ENCODE measurements at regions not wholly inside any gene's neighbourhood (a gene's known extent, or its start where the extent isn't known, plus 50 kb on each side); places are given as distances from the start of the nearest gene placed in this dataset.

DNA sequence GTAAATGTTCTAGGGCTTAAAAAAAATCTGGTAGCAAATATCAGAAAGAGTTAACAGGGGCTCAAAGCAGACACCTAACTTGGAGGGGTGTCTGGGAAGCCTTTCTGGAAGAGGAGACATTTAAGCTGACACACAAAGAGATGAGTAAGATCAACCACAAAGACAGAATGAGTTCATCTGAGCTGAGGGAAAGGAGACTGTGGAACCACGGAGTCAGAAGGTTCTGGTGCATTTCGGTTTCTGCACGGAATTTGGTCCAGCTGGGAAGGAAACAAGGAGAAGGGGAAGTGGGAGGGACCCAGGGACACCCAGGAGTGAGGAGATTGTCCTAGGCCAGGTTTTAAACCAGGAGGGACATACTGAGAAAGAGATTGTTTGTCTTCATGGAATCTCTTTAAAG lies 161.1 kb downstream of the PHETA1 start:
- in situ Hi-C loops (cut with MboI; ENCODE audit: low pct_unique_long_range_greater_than_20kb, low sequenced_read_pairs, unreplicated experiment): no loop called here
- TF ChIP-seq, protein P1, sequence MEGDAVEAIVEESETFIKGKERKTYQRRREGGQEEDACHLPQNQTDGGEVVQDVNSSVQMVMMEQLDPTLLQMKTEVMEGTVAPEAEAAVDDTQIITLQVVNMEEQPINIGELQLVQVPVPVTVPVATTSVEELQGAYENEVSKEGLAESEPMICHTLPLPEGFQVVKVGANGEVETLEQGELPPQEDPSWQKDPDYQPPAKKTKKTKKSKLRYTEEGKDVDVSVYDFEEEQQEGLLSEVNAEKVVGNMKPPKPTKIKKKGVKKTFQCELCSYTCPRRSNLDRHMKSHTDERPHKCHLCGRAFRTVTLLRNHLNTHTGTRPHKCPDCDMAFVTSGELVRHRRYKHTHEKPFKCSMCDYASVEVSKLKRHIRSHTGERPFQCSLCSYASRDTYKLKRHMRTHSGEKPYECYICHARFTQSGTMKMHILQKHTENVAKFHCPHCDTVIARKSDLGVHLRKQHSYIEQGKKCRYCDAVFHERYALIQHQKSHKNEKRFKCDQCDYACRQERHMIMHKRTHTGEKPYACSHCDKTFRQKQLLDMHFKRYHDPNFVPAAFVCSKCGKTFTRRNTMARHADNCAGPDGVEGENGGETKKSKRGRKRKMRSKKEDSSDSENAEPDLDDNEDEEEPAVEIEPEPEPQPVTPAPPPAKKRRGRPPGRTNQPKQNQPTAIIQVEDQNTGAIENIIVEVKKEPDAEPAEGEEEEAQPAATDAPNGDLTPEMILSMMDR (IDR thresholded peaks at IDR 0.05; ENCODE audit: extremely low read depth, insufficient read depth, missing control alignments): no peak
- no peak for DNase-seq (ENCODE audit: low spot score)

DNA sequence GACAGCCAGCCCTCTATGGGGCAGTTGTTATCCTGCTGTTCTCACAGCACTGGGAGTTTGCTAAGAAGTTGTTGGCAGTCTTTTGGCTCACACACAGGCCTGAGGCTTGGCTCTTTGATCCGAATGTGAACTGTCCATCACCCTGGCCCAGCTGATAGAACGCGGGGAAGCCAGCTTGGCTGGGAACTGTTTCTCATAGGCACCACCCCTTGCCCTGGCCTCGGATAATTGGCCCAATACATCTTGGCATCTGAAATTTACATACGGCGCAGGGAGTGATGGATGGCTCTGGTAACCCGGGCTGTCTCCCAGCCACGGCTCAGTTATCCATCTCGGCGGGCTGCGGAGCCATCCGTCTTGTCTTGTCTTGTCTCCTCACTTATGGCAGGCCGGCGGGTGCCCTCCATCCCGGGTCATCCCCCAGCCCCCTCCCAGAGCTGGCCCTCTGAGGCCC lies 164.1 kb downstream of the PHETA1 start:
- in situ Hi-C loops (cut with MboI; ENCODE audit: low pct_unique_long_range_greater_than_20kb, low sequenced_read_pairs, unreplicated experiment): no loop called here
- TF ChIP-seq, protein P1 (IDR thresholded peaks at IDR 0.05; ENCODE audit: extremely low read depth, insufficient read depth, missing control alignments): no peak
- DNase-seq (ENCODE audit: low spot score): no peak

DNA sequence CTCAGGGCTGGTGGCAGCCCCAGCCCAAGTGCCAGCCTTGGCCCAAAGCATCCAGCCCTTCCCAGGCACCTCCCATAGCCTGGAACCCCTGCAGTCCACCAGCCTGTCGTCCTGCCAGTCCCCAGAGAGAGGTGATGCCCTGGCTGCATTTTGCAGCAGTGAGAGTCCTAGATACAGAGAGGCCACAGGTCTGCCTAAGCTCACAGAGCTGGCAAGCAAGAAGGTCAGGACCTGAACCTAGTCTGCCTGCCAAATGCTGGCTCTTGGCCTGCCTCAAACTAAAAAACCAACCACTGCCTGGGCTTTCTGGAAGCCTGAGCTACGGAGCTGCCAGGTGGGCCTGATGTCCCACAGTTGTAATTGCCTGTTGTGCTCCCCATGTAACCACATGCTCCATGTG lies 164.9 kb downstream of the PHETA1 start:
- no peak for DNase-seq (ENCODE audit: low spot score)
- TF ChIP-seq, protein P1 (IDR thresholded peaks at IDR 0.05; ENCODE audit: extremely low read depth, insufficient read depth, missing control alignments): no peak
- in situ Hi-C loops (cut with MboI; ENCODE audit: low pct_unique_long_range_greater_than_20kb, low sequenced_read_pairs, unreplicated experiment): no loop called here

DNA sequence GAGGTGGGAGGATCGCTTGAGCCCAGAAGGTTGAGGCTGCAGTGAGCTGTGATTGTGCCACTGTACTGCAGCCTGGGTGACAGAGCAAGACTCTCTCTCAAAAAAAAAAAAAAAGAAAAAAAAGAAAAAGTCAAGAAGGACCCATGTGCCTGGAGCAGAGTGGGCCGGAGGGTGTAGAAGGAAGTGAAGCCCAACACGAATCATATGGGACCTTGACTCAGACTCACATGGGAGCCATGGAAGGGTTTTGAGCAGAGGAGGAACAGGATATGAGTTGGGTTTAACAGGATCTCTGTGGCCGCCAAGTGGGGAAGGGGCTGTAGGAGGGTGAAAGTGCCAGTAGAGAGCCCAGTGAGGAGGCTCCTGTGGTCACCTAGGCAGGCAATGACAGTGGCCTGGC lies 165.4 kb downstream of the PHETA1 start:
- in situ Hi-C loops (cut with MboI; ENCODE audit: low pct_unique_long_range_greater_than_20kb, low sequenced_read_pairs, unreplicated experiment): no loop called here
- no peak for DNase-seq (ENCODE audit: low spot score)
- TF ChIP-seq, protein P1 (IDR thresholded peaks at IDR 0.05; ENCODE audit: extremely low read depth, insufficient read depth, missing control alignments): no peak

DNA sequence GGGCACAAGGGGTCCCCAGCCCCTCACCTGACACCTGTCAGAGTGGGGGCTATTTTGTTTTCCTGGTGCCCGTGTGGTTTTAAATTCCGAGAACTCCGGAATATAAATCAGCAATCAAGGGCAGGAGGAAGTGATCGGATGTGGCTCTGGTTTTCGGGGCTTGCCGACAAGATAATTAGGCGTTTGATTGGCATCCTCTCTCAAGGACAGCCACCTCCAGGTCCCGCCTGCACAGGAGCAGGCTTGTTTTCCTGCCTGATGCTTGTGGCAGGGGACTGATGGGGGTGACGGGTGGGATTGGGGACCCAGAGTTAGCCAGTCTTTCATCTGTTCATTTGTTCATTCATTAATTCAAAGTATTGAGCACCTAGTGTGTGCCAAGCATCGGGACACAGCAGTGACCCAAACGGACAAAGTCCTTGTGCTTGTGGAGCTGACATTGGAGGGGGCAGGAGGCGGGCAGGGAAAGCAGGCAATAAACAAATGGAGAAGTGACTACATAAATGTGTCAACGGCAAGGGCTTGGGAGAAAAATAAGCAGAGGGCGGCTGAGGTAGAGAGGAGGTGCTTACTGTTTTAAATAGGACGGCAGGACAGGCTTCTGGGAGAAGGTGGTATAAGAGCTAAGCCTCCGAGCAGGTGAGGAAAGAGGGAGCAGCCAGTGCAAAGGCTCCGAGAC lies 166.5 kb downstream of the PHETA1 start:
- in situ Hi-C loops (cut with MboI; ENCODE audit: low pct_unique_long_range_greater_than_20kb, low sequenced_read_pairs, unreplicated experiment): no loop called here
- TF ChIP-seq, protein P1 (IDR thresholded peaks at IDR 0.05; ENCODE audit: extremely low read depth, insufficient read depth, missing control alignments): no peak
- no peak for DNase-seq (ENCODE audit: low spot score)

DNA sequence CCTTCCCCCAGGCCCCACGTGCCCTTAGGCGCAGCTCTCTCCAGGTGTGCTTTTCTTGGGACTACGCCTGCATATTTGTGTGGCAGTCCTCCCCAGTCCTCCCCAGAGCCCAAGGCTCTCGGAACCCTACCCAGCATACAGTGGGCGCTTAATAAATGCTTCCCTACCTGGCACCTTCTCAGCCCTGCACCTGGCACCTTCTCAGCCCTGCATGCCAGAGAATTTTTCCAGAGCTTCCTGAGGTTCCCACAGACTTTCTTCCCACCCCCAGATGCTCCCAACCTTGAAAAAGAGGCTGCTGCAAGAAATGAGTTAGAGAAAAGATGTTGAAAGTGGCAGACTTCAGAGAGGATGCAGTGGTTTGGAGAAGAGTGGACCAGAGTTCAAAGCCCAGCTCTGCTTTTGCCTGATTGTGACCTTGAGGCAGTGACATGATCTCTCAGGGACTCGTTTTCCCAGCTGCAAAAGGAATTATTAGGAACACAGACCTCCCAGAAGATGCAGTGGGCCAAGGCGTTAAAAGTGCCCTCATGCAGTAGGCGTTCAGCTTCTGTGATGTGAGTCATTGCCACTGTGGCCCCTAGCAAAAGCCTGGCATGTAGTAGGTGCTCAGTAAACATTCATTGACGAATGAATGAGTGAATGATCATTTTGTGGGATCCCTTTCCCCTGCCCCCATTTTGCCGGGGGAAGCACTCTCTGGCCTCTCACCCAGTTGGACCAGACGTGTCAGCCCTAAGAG lies 167.2 kb downstream of the PHETA1 start:
- in situ Hi-C loops (cut with MboI; ENCODE audit: low pct_unique_long_range_greater_than_20kb, low sequenced_read_pairs, unreplicated experiment): no loop called here
- DNase-seq (ENCODE audit: low spot score): no peak
- TF ChIP-seq, protein P1 (IDR thresholded peaks at IDR 0.05; ENCODE audit: extremely low read depth, insufficient read depth, missing control alignments): no peak
